Ovary (tissue), 7 donors: ENCODE measurements at regions not wholly inside any gene's neighbourhood (a gene's known extent, or its start where the extent isn't known, plus 50 kb on each side); places are given as distances from the start of the nearest gene placed in this dataset.
"Not testable (repeated sequence)": the region's sequence is repeated elsewhere in the genome, so short reads cannot be mapped to it uniquely, and the experiment has no call there.

Source experiments
- DNase-seq, 5 donors: peaks; one replicate each; pipeline ENCODE4 v3.0.0-alpha.2; 2019 to 2020
- H3K27ac ChIP-seq, 2 donors: fragments of 200-600 bp; one replicate each; pipeline versions ENCODE4 v1.5.1 to v1.8.0; 2019 to 2022
- H3K27me3 ChIP-seq: fragments of 200-600 bp; one replicate; pipeline ENCODE4 v1.8.0; 2022
- H3K36me3 ChIP-seq: fragments of 200-600 bp; sonication (generic); one replicate; pipeline ENCODE4 v1.5.1; 2019
- H3K4me1 ChIP-seq: one replicate; pipeline ENCODE4 v1.8.1; 2013; ENCODE audit warnings: mild to moderate bottlenecking, moderate library complexity; ENCODE audit not compliant: insufficient read depth
- H3K4me3 ChIP-seq: fragments of 200-600 bp; sonication (generic); one replicate; pipeline ENCODE4 v1.5.1; 2017
- H3K9me3 ChIP-seq, 2 donors: fragments of 200-600 bp in 1 of 2; sonication (generic) in 1 of 2; one replicate each; pipeline versions ENCODE4 v1.5.1 to v1.8.1; 2013 to 2019; ENCODE audit warnings: mild to moderate bottlenecking in 1 of 2, moderate library complexity in 1 of 2
- EP300 ChIP-seq: sonication (generic); formaldehyde crosslinking; IDR thresholded peaks from one replicate; pipeline ENCODE4 v1.6.1; 2017; ENCODE audit warnings: antibody characterized with exemption
- POLR2A ChIP-seq: fragments of 450-650 bp; IDR thresholded peaks from one replicate; pipeline ENCODE4 v1.6.1; 2017; ENCODE audit warnings: antibody characterized with exemption, mild to moderate bottlenecking, moderate library complexity
- WGBS, 3 donors: extraction: QIAGEN DNeasy Blood & Tissue Kit in 1 of 3; methylation state at CpG; one replicate each; pipeline versions ENCODE4 v1.1.5 to v1.1.7; 2013 to 2017; 5-methylcytosine and 5-hydroxymethylcytosine counted together
- intact Hi-C, 4 donors: fragments of 100-400 bp; cut with DNase I; formaldehyde crosslinking; loops; one replicate each; pipeline versions ENCODE4 v1.11.0 to v1.15.1; 2022 to 2023
- TF ChIP-seq, protein P1 (sequence below), 3 donors: fragments of 450-650 bp in 2 of 3; fragments of 200-600 bp in 1 of 3; IDR thresholded peaks; one replicate each; pipeline versions ENCODE4 v1.5.1 to v1.8.0; 2016 to 2022; ENCODE audit warnings: antibody characterized with exemption in 3 of 3, mild to moderate bottlenecking in 1 of 3
- donor health status: DM: no; HTN: no; CAD: no; lungs with moderate emphysema.
- donor health status: DM: no; HTN: no; CAD: no.
- donor health status: Bipolar disorder and iron deficiency.
- donor health status: DM: no; HTN: no; CAD: no.
- donor health status: DM: yes; HTN: yes; CAD: no.

DNA sequence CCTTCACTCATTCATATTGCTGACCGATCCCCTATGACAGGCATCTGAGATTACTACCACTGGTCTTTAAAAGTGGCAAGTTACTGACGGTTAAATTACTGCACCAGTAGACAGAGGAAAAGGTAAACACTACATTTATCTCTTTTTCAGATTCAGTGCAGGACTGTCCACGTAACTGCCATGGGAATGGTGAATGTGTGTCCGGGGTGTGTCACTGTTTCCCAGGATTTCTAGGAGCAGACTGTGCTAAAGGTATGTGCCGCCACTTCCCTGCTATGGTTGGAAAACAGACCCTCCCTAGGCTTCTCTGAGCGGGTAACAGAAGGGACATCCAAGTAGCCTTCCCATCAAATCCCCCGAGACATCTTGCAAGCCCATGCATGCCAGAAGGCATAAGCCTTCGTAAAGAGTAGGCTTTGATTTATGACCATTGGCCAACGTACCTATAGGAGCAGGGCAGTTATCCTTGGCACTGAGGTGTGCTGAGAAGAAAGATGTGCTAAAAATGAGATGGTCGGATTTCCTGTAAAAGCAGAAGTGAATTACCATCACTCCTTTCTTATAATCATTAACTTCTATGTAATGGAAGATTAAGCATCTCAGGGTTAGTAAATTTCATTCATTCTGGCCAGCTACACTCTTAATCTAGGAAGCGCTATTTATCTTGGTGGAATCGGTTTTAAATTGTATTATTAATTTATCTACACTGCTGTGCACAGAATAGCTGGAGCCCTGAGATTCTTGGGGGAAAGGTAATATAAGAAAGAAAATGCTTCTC lies 193.4 kb upstream of the WWC1 start:
- no peak for DNase-seq
- intact Hi-C loops: no loop called here
- Histone ChIP-seq H3K4me3 (no peak overlapping the region), H3K27me3 (no peaks in the 10 kb centered on the region), H3K9me3 (no peaks in the 10 kb centered on the region), H3K27ac (no peak overlapping the region), H3K36me3 (no peaks in the 10 kb centered on the region), H3K4me1 (peaks cover 4% of the 10 kb centered on the region)
- no peak for TF ChIP-seq POLR2A
- TF ChIP-seq EP300: no peak
- TF ChIP-seq, protein P1, sequence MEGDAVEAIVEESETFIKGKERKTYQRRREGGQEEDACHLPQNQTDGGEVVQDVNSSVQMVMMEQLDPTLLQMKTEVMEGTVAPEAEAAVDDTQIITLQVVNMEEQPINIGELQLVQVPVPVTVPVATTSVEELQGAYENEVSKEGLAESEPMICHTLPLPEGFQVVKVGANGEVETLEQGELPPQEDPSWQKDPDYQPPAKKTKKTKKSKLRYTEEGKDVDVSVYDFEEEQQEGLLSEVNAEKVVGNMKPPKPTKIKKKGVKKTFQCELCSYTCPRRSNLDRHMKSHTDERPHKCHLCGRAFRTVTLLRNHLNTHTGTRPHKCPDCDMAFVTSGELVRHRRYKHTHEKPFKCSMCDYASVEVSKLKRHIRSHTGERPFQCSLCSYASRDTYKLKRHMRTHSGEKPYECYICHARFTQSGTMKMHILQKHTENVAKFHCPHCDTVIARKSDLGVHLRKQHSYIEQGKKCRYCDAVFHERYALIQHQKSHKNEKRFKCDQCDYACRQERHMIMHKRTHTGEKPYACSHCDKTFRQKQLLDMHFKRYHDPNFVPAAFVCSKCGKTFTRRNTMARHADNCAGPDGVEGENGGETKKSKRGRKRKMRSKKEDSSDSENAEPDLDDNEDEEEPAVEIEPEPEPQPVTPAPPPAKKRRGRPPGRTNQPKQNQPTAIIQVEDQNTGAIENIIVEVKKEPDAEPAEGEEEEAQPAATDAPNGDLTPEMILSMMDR (IDR thresholded peaks at IDR 0.05): no peak
- WGBS, 3 donors: 85 to 87% (median 86%) methylated on average over 12 of the region's 12 CpGs

DNA sequence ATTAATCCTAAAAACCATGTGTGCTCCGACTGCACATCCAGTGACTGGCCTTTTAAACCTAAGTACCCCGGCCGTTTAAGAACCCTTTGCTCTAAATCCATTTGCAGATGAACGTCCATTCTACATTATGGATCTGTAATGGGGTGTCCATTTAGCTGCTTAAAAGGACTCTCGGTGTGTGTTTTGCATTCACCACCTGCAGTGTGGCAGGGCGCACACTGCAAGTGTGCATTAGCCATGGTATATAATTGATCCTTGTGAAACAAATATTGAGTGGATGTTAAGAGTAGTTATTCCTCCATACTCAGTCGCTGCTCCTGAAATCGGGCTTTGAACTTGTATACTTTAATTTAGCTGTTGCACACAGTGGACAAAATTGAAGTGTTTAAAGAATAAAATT lies 190.1 kb upstream of the WWC1 start:
- intact Hi-C loops: no loop called here
- DNase-seq: no peak
- no peak overlapping the region for H3K27ac ChIP-seq
- no peak overlapping the region for H3K4me3 ChIP-seq
- no peaks in the 10 kb centered on the region for H3K36me3 ChIP-seq
- no peaks in the 10 kb centered on the region for H3K9me3 ChIP-seq
- H3K4me1 ChIP-seq: no peaks in the 10 kb centered on the region
- 87 to 91% (median 89%) methylated on average over 8 of the region's 8 CpGs for WGBS, 3 donors
- no peaks in the 10 kb centered on the region for H3K27me3 ChIP-seq
- no peak for TF ChIP-seq EP300
- TF ChIP-seq, protein P1 (IDR thresholded peaks at IDR 0.05): no peak

DNA sequence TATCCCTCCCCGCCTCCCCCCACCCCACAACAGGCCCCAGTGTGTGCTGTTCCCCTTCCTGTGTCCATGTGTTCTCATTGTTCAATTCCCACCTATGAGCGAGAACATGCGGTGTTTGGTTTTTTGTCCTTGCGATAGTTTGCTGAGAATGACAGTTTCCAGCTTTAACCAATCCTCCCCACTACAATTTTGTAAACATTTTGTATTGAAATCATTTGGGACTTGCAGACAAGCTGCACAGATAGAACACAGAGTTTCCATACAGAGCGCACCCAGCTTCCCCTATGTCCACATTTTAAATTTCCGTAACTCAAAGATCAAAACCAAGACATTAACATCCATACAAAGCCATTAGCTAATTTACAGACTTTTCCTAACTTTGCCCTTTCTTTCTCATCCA lies 188.4 kb upstream of the WWC1 start:
- intact Hi-C loops, H3K4me3 ChIP-seq, H3K9me3 ChIP-seq, H3K36me3 ChIP-seq, H3K27me3 ChIP-seq, H3K4me1 ChIP-seq, DNase-seq, H3K27ac ChIP-seq: not testable (repeated sequence)
- 66 to 93% (median 89%) methylated on average over 6 of the region's 6 CpGs for WGBS, 3 donors

DNA sequence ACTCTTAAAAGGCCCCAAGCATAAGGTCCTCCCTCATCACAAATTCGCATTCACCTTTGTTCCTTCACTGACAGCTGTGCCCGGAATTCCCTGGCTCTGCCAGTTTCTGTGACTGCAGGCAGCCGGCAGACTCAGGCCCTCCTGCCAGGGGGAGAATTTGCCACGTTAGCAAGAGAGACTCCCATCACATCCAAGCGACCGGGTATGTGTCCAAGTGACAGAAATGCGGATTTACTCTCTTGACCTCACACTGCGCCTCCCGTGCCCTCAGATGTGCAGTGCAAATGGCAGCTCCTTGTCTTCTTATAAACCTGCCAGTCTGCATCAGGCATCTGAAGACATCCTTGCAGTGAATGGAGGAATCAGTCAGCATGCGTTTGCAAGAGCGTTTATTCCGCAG lies 187.1 kb upstream of the WWC1 start:
- Histone ChIP-seq H3K27ac (no peak overlapping the region), H3K36me3 (no peaks in the 10 kb centered on the region), H3K4me3 (no peak overlapping the region), H3K4me1 (no peaks in the 10 kb centered on the region), H3K27me3 (no peaks in the 10 kb centered on the region), H3K9me3 (no peaks in the 10 kb centered on the region)
- intact Hi-C loops: no loop called here
- DNase-seq: no peak
- TF ChIP-seq, protein P1 (IDR thresholded peaks at IDR 0.05): no peak
- TF ChIP-seq POLR2A: no peak
- TF ChIP-seq EP300: no peak
- WGBS, 3 donors: 84 to 86% (median 86%) methylated on average over 12 of the region's 12 CpGs

DNA sequence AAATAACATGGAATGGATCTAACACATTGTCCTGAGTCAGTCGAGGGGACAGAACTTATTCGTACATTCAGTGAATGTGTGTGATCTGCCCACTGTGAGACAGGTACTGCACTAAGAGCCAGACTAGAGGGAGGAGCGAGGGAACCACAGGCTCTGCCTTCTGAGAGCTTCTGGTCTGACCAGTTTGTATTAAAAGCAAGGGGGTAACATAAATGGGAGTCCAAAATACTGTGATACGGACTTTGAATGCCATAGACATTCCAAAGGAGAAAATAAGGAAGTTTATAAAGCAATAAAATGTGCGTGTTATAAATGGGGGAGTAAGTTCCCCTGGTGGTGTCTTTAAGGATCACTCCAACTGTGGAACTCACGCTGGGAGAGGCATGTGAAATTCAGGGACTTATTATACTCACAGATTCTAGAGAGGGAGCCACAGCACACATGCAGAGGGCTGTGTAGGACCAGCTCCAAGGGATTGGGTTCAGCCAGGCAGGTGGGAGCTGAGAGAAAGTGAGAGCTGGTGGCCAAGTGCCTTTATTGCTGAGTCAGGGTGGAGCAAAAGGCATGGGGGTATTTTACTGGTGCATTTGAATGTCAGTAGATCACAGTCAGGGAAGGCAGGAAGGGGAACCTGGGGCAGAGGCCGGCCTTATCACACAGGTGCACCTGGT lies 186.5 kb upstream of the WWC1 start:
- H3K27ac ChIP-seq: no peak overlapping the region
- H3K36me3 ChIP-seq: no peaks in the 10 kb centered on the region
- intact Hi-C loops: no loop called here
- WGBS, 3 donors: 48 to 62% (median 58%) methylated on average over 7 of the region's 7 CpGs
- no peaks in the 10 kb centered on the region for H3K27me3 ChIP-seq
- no peak for DNase-seq
- H3K9me3 ChIP-seq: no peaks in the 10 kb centered on the region
- H3K4me1 ChIP-seq: no peaks in the 10 kb centered on the region
- no peak overlapping the region for H3K4me3 ChIP-seq
- TF ChIP-seq, protein P1 (IDR thresholded peaks at IDR 0.05): no peak
